Stomach (tissue), 8 donors: ENCODE measurements at regions not wholly inside any gene's neighbourhood (a gene's known extent, or its start where the extent isn't known, plus 50 kb on each side); places are given as distances from the start of the nearest gene placed in this dataset.

ENCODE experiments used
- DNase-seq, 2 donors: peaks; one replicate each; pipeline versions ENCODE4 v3.0.0 to v3.0.0-alpha.2; 2013 to 2019
- H3K27ac ChIP-seq, 5 donors: fragments of 200-600 bp in 4 of 5; sonication (generic) in 4 of 5; one replicate each; pipeline ENCODE4 v1.5.1; 2013 to 2019; ENCODE audit warnings: mild to moderate bottlenecking in 1 of 5, moderate library complexity in 1 of 5
- H3K27me3 ChIP-seq, 3 donors: fragments of 200-600 bp; sonication (generic); one replicate each; pipeline ENCODE4 v1.5.1; 2017 to 2019; ENCODE audit warnings: mixed run types in 1 of 3
- H3K36me3 ChIP-seq, 4 donors: fragments of 200-600 bp; sonication (generic); 1 replicate in 3 of 4; 2 replicates in 1 of 4; pipeline ENCODE4 v1.5.1; 2016 to 2019
- H3K4me1 ChIP-seq, 4 donors: fragments of 200-600 bp; sonication (generic); one replicate each; pipeline ENCODE4 v1.5.1; 2016 to 2019
- H3K4me3 ChIP-seq, 4 donors: fragments of 200-600 bp; sonication (generic) in 3 of 4; one replicate each; pipeline ENCODE4 v1.5.1; 2016 to 2019; ENCODE audit warnings: mild to moderate bottlenecking in 1 of 4
- H3K9me3 ChIP-seq, 4 donors: fragments of 200-600 bp; sonication (generic); one replicate each; pipeline ENCODE4 v1.5.1; 2016 to 2019
- EP300 ChIP-seq: sonication (generic); formaldehyde crosslinking; IDR thresholded peaks from one replicate; pipeline ENCODE4 v1.6.1; 2017; ENCODE audit warnings: antibody characterized with exemption
- POLR2A ChIP-seq, 4 donors: fragments of 450-650 bp; IDR thresholded peaks; one replicate each; pipeline ENCODE4 v1.6.1; 2016; ENCODE audit warnings: antibody characterized with exemption in 4 of 4, control low read depth in 2 of 4, mild to moderate bottlenecking in 1 of 4, moderate library complexity in 1 of 4
- POLR2AphosphoS5 ChIP-seq, 3 donors: sonication (generic); formaldehyde crosslinking; IDR thresholded peaks; one replicate each; pipeline ENCODE4 v1.6.1; 2016; ENCODE audit warnings: antibody characterized with exemption in 3 of 3
- WGBS, 5 donors: extraction: QIAGEN DNeasy Blood & Tissue Kit in 3 of 5; methylation state at CpG; one replicate each; pipeline versions ENCODE4 v1.1.5 to v1.1.7; 2013 to 2018; 5-methylcytosine and 5-hydroxymethylcytosine counted together
- intact Hi-C: fragments of 100-400 bp; cut with DNase I; formaldehyde crosslinking; loops from one replicate; pipeline ENCODE4 v1.15.1; 2023; ENCODE audit warnings: low total_unique reads
- TF ChIP-seq, protein P1 (sequence below), 7 experiments: fragments of 450-650 bp in 4 of 7; fragments of 200-600 bp in 3 of 7; sonication (generic) in 3 of 7; IDR thresholded peaks; one replicate each; pipeline ENCODE4 v1.5.1; 2016 to 2019; ENCODE audit warnings: antibody characterized with exemption in 7 of 7, control low read depth in 2 of 7, mild to moderate bottlenecking in 1 of 7
- donor health status: healthy with polysubstance abuse.
- donor health status: Bipolar disorder and iron deficiency.
- donor health status: healthy.

DNA sequence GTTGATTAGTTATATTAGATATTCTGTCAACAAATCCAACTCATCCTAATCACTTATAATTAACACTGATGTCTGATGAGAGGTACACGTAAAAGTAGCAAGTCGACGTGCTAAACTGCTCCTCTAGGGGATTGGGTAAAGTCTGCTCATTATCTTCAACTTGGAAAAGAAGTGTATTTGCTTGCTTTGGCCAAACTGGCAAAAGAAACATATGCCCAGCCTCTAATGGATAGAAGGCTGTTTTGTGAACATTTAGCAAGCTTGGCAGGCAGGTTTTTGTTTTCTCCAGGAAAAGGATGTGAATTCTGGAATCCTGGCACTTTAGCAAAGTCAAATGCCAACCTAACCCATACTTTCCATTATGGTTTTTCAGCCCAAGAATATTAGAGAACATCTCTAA, 264.8 kb downstream of the TBL1XR1 start:
- no peak overlapping the region for H3K27ac ChIP-seq
- H3K4me3 ChIP-seq: no peak overlapping the region
- no peak for DNase-seq
- H3K9me3 ChIP-seq: no peaks in the 10 kb centered on the region
- no peaks in the 10 kb centered on the region for H3K4me1 ChIP-seq
- no peaks in the 10 kb centered on the region for H3K36me3 ChIP-seq
- TF ChIP-seq, protein P1, sequence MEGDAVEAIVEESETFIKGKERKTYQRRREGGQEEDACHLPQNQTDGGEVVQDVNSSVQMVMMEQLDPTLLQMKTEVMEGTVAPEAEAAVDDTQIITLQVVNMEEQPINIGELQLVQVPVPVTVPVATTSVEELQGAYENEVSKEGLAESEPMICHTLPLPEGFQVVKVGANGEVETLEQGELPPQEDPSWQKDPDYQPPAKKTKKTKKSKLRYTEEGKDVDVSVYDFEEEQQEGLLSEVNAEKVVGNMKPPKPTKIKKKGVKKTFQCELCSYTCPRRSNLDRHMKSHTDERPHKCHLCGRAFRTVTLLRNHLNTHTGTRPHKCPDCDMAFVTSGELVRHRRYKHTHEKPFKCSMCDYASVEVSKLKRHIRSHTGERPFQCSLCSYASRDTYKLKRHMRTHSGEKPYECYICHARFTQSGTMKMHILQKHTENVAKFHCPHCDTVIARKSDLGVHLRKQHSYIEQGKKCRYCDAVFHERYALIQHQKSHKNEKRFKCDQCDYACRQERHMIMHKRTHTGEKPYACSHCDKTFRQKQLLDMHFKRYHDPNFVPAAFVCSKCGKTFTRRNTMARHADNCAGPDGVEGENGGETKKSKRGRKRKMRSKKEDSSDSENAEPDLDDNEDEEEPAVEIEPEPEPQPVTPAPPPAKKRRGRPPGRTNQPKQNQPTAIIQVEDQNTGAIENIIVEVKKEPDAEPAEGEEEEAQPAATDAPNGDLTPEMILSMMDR (IDR thresholded peaks at IDR 0.05): no peak
- no peak for TF ChIP-seq POLR2A (IDR thresholded peaks at IDR 0.05)
- no peak for TF ChIP-seq POLR2AphosphoS5 (IDR thresholded peaks at IDR 0.05)
- no peak for TF ChIP-seq EP300
- intact Hi-C loops: no loop called here
- WGBS, 5 donors: 25 to 71% (median 39%) methylated on average over 3 of the region's 3 CpGs
- no peaks in the 10 kb centered on the region for H3K27me3 ChIP-seq

GRCh38 chr3:176931991-176932390, 265.3 kb downstream of the TBL1XR1 start:
- Histone ChIP-seq H3K9me3 (no peaks in the 10 kb centered on the region), H3K36me3 (no peaks in the 10 kb centered on the region), H3K27me3 (no peaks in the 10 kb centered on the region), H3K4me1 (no peaks in the 10 kb centered on the region), H3K4me3 (no peak overlapping the region), H3K27ac (no peak overlapping the region)
- TF ChIP-seq POLR2AphosphoS5 (IDR thresholded peaks at IDR 0.05) (no peak), EP300 (no peak), POLR2A (IDR thresholded peaks at IDR 0.05) (no peak)
- TF ChIP-seq, protein P1 (IDR thresholded peaks at IDR 0.05): no peak
- 61 to 76% (median 68%) methylated on average over 2 of the region's 2 CpGs for WGBS, 5 donors
- intact Hi-C loops: no loop called here
- no peak for DNase-seq

DNA sequence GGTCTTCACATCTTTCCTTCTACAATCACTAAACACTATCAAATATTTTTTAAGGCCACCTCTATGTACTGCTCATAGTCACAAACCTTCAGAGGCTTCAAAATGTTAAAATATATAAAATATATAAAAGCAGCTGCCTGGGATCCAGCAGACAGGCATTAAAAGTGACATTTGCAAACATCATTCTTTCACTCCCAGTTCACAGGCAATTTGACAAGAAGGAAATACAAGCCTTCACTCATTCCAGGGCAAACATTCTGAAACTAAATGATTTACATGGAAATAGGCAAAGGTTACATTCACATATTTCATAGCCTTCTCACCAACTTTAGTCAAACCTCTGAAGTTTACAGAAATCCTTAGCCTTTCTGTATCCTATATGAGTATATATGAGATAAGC, 266.3 kb downstream of the TBL1XR1 start:
- no peak overlapping the region for H3K27ac ChIP-seq
- TF ChIP-seq POLR2AphosphoS5 (IDR thresholded peaks at IDR 0.05) (no peak), POLR2A (IDR thresholded peaks at IDR 0.05) (no peak), EP300 (no peak)
- TF ChIP-seq, protein P1 (IDR thresholded peaks at IDR 0.05): no peak
- no peaks in the 10 kb centered on the region for H3K4me1 ChIP-seq
- H3K27me3 ChIP-seq: no peaks in the 10 kb centered on the region
- no peaks in the 10 kb centered on the region for H3K36me3 ChIP-seq
- intact Hi-C loops: no loop called here
- no peaks in the 10 kb centered on the region for H3K9me3 ChIP-seq
- no peak for DNase-seq
- H3K4me3 ChIP-seq: no peak overlapping the region

DNA sequence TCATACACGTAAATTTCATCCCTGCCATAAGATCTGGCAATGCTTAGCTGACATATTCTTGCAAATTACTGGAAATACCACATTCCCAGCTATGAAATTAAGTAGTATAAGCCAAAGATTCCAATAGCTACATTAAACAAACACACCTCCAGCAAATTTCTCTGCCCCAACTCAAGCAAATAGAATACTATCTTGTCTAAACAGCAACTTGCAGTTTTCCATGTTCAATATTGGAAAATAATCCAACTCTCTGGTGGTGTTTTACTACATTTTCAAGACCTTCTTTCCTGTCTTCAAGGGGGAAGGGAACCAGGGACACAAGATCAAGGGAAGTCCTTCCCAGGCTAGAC, 268.7 kb downstream of the TBL1XR1 start:
- Histone ChIP-seq H3K27me3 (no peaks in the 10 kb centered on the region), H3K36me3 (no peaks in the 10 kb centered on the region), H3K4me3 (no peak overlapping the region), H3K9me3 (no peaks in the 10 kb centered on the region), H3K27ac (no peak overlapping the region), H3K4me1 (no peaks in the 10 kb centered on the region)
- intact Hi-C loops: no loop called here
- TF ChIP-seq, protein P1 (IDR thresholded peaks at IDR 0.05): no peak
- TF ChIP-seq POLR2AphosphoS5 (IDR thresholded peaks at IDR 0.05) (no peak), POLR2A (IDR thresholded peaks at IDR 0.05) (no peak), EP300 (no peak)
- 28 to 48% (median 45%) methylated on average over 1 of the region's 1 CpG for WGBS, 5 donors
- no peak for DNase-seq
